Cardiac fibroblast (primary cell): ENCODE measurements at regions not wholly inside any gene's neighbourhood (a gene's known extent, or its start where the extent isn't known, plus 50 kb on each side); places are given as distances from the start of the nearest gene placed in this dataset.

Experiments
- DNase-seq, 2 donors: peaks; one replicate each; pipeline versions ENCODE4 v3.0.0 to v3.0.0-alpha.2; 2010; ENCODE audit warnings: low read depth in 2 of 2
- H3K4me3 ChIP-seq, 2 donors: replicated peaks in 1 of 2; 1 replicate in 1 of 2; 2 replicates in 1 of 2; pipeline ENCODE4 v1.5.1; 2011; ENCODE audit warnings: low read depth in 2 of 2, low read length in 2 of 2, mild to moderate bottlenecking in 2 of 2, moderate library complexity in 1 of 2
- CTCF ChIP-seq: IDR thresholded peaks from one replicate; pipeline ENCODE4 v1.5.1; 2011; ENCODE audit warnings: low read depth, mild to moderate bottlenecking, low read length, inconsistent platforms

DNA sequence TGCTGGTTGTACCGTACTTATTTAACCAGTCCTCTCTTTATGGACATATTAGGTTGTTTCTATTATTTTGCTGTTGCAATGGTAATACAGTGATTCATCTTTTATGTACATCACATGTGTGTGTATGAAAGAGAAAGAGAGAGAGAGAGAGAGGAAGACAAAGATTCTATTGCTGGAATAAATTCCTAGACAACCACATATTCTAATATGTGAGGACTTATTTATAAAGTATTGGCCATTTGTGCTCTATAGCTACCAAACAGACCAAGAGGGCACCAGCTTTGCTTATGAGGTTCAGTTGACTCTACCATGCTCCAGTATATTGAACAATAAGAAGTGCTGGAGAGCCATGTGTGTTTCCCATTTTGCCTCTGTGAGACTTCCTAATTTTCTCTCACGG lies 513.5 kb downstream of the DMAC1 start:
- TF ChIP-seq CTCF: no peak
- H3K4me3 ChIP-seq: no peak overlapping the region
- no peak for DNase-seq

- H3K4me3 ChIP-seq: no peak overlapping the region
- no peak for DNase-seq
- TF ChIP-seq CTCF: no peak
Measured at GRCh38 chr9:7285199-7285598, 514.4 kb downstream of the DMAC1 start.

GRCh38 chr9:7284517-7284916 lies 515.1 kb downstream of the DMAC1 start:
- H3K4me3 ChIP-seq: no peak overlapping the region
- TF ChIP-seq CTCF: no peak
- no peak for DNase-seq

DNA sequence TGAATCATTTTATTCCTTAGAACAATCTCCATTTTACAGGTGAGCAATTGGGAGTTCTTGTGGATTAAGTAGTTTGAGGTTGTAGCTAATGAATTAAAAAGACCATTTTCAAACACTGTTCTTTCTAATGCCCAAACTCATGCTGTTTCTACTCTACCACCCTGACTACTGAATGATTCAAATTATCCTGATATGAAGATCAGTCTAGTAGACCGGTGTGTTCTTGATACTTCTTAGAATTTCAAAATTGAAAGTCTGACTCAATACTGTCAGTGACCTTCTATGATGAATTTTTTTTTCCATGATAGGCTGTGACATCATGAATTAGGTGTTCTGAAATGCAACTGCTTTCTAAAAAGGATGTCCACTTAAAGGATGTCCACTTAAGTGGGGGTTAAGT lies 515.5 kb downstream of the DMAC1 start:
- no peak for DNase-seq
- TF ChIP-seq CTCF: no peak
- no peak overlapping the region for H3K4me3 ChIP-seq

- peak; percentile 37 to 69 for DNase-seq
- no peak overlapping the region for H3K4me3 ChIP-seq
Measured at GRCh38 chr9:7273575-7273974, 515.8 kb downstream of the KDM4C start.

DNA sequence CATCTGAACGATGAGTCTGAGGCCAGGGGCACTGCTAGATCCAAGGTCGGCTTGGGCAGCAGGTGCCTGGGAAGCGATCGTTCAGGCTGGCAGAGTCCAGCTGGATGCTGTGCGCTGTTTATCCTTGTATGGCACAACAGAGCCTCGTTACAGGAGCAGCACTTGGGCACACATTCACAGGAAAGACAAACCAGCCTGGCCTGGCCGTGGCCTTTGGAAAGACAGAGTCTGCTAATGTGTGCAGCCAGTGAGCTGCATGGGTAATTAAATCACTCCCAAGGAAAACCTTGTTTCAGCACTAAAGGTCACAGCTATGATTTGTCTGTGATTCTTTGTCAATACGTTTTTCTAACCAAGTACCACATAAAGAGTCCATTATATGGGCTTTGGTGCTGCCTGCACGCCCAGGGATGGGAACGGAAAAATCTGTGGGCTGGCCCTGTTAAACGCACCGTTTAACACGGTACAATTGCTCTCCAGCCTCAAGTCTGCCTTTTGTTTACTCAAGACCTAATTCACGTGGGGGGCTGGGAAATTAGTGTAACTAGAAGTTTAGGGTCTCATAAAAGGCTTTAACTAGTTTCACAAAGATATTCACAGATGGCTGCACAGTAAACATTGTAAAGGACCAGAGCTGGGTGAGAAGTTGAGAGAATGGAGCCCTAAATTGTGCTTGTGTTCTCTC lies 509.3 kb downstream of the KDM4C start:
- DNase-seq: no peak
- no peak overlapping the region for H3K4me3 ChIP-seq
- no peak for TF ChIP-seq CTCF

More at GRCh38 chr9:7273575-7273974, 515.8 kb downstream of the KDM4C start:
- TF ChIP-seq CTCF: peak; percentile 56

- DNase-seq: no peak
- no peak overlapping the region for H3K4me3 ChIP-seq
- no peak for TF ChIP-seq CTCF
Measured at GRCh38 chr9:7265181-7265580, 507.4 kb downstream of the KDM4C start.
